Ectodermal cell (in vitro differentiated cells): ENCODE measurements at regions not wholly inside any gene's neighbourhood (a gene's known extent, or its start where the extent isn't known, plus 50 kb on each side); places are given as distances from the start of the nearest gene placed in this dataset.

ENCODE experiments used
- H3K27ac ChIP-seq: 2 replicates; pipeline ENCODE4 v1.7.0; 2013; ENCODE audit warnings: mild to moderate bottlenecking, low read depth, low read length; ENCODE audit not compliant: insufficient read depth, poor library complexity, severe bottlenecking
- H3K27me3 ChIP-seq: 2 replicates; pipeline ENCODE4 v1.7.0; 2013; ENCODE audit warnings: mild to moderate bottlenecking, low read length; ENCODE audit not compliant: insufficient read depth, control insufficient read depth, poor library complexity, severe bottlenecking
- H3K36me3 ChIP-seq: one replicate; pipeline ENCODE4 v1.7.0; 2013; ENCODE audit warnings: low read length; ENCODE audit not compliant: control insufficient read depth, insufficient read depth
- H3K4me1 ChIP-seq: one replicate; pipeline ENCODE4 v1.7.0; 2013; ENCODE audit warnings: low read length; ENCODE audit not compliant: control insufficient read depth, insufficient read depth
- H3K4me3 ChIP-seq: 2 replicates; pipeline ENCODE4 v1.7.0; 2013; ENCODE audit warnings: low read depth, low read length, control low read depth; ENCODE audit not compliant: insufficient read depth
- H3K9me3 ChIP-seq: 2 replicates; pipeline ENCODE4 v1.7.0; 2013; ENCODE audit warnings: mild to moderate bottlenecking, low read length, moderate library complexity; ENCODE audit not compliant: control insufficient read depth
- WGBS, 2 experiments: methylation state at CpG; one replicate each; pipeline ENCODE4 v1.1.7; 2013; ENCODE audit warnings: missing lambda C conversion rate in 2 of 2; 5-methylcytosine and 5-hydroxymethylcytosine counted together

DNA sequence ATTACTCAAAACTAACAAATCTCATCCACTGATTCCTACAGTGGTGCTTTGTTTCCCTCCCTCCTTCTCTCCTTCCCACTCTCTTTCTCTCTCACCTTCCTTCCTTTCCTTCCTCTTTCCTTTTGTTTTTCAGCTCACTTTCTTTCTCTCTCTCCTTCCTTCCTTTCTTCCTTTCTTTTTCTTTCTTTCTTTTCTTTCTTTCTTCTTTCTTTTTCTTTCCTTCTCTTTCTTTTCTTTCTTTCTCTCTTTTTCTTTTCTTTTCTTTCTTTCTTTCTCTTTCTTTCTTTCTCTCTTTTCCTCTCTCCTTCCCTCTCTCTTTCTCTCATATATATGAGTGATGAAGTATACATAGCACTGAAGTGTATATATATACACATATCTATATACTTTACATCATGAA is 241.4 kb downstream of the CENPW start:
- H3K27me3 ChIP-seq: no peaks in the 10 kb centered on the region
- no peak overlapping the region for H3K27ac ChIP-seq
- no peak overlapping the region for H3K4me3 ChIP-seq
- no peaks in the 10 kb centered on the region for H3K9me3 ChIP-seq
- H3K36me3 ChIP-seq: no peaks in the 10 kb centered on the region
- H3K4me1 ChIP-seq: no peaks in the 10 kb centered on the region

DNA sequence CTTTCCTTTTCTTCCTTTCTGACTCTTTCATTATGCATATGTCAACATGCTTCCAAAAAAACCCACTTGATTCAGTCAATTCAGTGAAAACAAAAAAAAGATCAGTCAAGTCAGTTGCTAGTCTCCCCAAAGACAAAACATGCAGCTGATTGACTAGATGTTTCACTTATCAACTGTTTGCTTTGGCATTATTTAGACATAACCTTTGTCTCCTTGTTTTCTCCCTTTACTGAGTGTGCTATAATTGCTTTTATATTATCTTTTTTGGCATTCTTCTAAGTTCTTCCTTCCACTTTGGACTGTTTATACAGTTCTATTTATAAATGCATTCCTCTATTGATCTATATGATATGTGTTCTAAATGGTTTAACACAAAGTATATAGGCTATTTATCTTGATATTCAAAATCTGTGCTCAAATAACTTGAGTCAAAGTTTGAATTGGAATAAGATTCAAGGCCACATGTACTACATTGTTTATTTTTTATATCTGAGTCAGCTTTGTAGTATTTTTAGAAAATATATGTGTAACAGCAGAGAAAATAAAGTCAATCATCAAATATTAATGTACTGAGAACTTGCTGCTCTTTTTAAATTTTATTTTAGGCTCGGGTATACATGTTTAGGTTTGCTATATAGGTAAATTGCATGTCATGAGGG is 260.5 kb downstream of the CENPW start:
- WGBS, 2 experiments: 83 to 100% methylated on average over 1 of the region's 1 CpG
- Histone ChIP-seq H3K27me3 (no peaks in the 10 kb centered on the region), H3K4me1 (no peaks in the 10 kb centered on the region), H3K27ac (no peak overlapping the region), H3K4me3 (no peak overlapping the region), H3K9me3 (peaks cover 2% of the 10 kb centered on the region), H3K36me3 (no peaks in the 10 kb centered on the region)

DNA sequence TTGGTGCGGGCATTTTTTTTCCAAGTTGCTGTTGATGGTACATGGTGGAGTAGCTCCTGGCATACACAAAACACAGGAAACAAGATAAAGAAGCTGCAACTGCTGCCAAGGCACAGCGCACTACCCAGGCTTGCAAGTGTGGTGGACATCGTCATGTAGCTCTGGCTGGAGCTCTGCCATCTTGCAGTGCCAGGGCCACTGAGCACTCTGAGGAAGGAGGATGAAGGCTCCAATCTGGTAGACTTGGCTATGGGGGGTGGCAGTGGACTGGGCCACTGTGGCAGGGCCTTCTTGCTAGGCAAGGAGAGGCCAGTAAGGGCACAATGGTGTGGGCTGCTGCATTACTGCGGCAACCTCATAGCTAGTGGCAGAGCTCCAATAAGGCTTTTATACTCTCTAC is 263.5 kb downstream of the CENPW start:
- no peaks in the 10 kb centered on the region for H3K4me1 ChIP-seq
- H3K36me3 ChIP-seq: no peaks in the 10 kb centered on the region
- no peaks in the 10 kb centered on the region for H3K27me3 ChIP-seq
- 95 to 96% methylated on average over 4 of the region's 4 CpGs for WGBS, 2 experiments
- peaks cover 2% of the 10 kb centered on the region for H3K9me3 ChIP-seq
- no peak overlapping the region for H3K4me3 ChIP-seq
- no peak overlapping the region for H3K27ac ChIP-seq

DNA sequence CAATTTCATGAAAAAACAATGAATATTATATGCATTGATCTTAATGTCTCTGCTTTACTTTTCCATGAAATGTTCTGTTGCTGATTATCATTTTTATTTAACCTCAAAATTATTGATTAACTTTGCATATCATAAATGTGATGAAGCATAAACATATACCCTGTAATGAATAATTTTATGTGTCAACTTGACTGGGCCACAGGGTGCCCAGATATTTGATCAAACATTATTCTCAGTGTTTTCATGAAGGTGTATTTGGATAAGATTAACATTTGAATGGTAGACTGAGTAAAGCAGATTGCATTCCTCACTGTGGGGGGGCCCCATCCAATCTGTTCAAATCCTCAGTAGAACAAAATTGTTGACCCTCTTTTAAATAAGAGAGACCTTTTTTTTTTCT is 265.2 kb downstream of the CENPW start:
- H3K27ac ChIP-seq: no peak overlapping the region
- H3K36me3 ChIP-seq: no peaks in the 10 kb centered on the region
- no peaks in the 10 kb centered on the region for H3K27me3 ChIP-seq
- no peaks in the 10 kb centered on the region for H3K9me3 ChIP-seq
- no peak overlapping the region for H3K4me3 ChIP-seq
- H3K4me1 ChIP-seq: no peaks in the 10 kb centered on the region

DNA sequence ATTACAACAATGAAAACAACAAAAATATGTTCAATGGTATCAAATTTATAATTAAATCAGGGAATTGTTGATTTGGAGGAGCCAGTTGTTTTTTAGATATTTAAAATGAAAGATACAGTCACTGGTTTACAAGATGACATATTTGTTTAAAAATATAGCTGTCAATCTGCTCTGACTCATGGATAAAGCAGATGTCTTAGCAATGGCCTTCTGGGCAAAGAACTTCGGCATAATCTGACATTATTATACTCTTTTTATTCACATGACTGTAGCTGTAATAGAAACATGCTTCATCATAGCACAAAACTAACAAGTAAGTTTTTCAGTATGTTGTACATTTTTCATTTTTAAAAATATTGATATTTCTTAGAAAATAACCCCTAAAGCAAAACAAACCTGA is 267.4 kb downstream of the CENPW start:
- WGBS, 2 experiments: 100% methylated on average over 1 of the region's 1 CpG
- Histone ChIP-seq H3K27ac (no peak overlapping the region), H3K36me3 (no peaks in the 10 kb centered on the region), H3K4me3 (no peak overlapping the region), H3K9me3 (no peaks in the 10 kb centered on the region), H3K27me3 (no peaks in the 10 kb centered on the region), H3K4me1 (no peaks in the 10 kb centered on the region)

DNA sequence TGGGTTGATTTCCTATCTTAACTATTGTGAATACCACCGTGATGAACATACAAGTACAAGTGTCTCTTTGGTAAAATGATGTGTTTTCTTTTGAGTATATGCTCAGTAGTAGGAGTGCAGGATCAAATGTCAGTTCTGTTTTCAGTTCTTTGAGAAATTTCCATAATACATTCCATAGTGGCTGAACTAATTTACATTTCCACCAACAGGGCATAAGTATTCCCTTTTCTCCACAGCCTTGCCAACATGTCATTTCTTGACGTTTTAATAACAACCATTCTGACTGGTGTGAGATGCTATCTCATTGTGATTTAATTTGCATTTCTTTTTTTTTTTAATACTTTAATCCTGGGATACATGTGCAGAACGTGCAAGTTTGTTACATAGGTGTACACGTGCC is 268.8 kb downstream of the CENPW start:
- Histone ChIP-seq H3K4me3 (no peak overlapping the region), H3K4me1 (no peaks in the 10 kb centered on the region), H3K9me3 (peaks cover 2% of the 10 kb centered on the region), H3K27me3 (no peaks in the 10 kb centered on the region), H3K36me3 (no peaks in the 10 kb centered on the region), H3K27ac (no peak overlapping the region)
- 96 to 100% methylated on average over 4 of the region's 4 CpGs for WGBS, 2 experiments

DNA sequence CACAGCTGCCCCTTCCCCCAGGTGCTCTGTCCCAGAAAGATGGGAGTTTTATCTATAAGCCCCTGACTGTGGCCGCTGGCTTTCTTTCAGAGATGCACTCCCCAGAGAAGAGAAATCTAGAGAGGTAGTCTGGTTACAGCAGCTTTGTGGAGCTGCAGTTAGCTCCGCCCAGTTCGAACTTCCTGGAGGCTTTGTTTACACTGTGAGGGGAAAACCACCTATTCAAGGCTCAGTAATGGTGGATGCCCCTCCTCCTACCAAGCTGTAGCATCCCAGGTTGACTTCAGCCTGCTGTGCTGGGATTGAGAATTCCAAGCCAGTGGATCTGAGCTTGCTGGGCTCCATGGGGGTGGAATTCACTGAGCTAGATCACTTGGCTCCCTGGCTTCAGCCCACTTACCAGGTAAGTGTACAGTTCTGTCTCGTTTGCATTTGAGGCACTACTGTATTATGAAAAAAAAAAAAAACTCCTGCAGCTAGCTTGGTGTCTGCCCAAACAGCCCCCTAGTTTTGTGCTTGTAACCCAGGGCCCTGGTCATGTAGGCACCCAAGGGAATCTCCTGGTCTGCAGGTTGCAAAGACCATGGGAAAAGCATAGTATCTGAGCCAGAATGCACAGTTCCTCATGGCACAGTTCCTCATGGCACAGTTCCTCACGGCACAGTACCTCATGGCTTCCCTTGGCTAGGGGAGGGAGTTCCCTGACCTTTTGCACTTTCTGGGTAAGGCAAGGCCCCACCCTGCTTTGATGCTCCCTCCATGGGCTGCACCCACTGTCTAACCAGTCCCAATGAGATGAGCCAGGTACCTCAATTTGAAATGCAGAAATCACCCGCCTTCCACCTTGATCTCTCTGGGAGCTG is 275.0 kb downstream of the CENPW start:
- no peak overlapping the region for H3K27ac ChIP-seq
- H3K4me3 ChIP-seq: no peak overlapping the region
- peaks cover 2% of the 10 kb centered on the region for H3K9me3 ChIP-seq
- no peaks in the 10 kb centered on the region for H3K36me3 ChIP-seq
- 81 to 85% methylated on average over 6 of the region's 6 CpGs for WGBS, 2 experiments
- no peaks in the 10 kb centered on the region for H3K4me1 ChIP-seq
- no peaks in the 10 kb centered on the region for H3K27me3 ChIP-seq

DNA sequence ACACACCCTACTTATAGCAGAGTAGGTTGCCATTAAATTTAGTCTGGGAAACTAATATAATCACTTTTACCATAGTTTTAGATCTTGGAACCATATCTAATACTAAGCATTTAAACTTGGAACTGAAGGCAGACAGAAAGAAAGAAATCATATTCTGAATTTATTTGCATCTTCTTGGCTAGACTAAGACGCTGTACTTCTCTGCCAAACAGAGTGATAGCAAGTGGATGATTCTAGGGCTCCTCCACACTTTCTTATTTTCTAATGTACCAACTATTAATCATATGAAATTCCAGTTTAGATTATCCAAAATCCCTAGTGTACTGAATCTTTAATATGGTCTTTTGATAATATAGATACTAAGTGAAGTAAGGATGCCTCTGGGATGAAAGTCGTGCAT is 277.0 kb downstream of the CENPW start:
- no peak overlapping the region for H3K27ac ChIP-seq
- no peaks in the 10 kb centered on the region for H3K4me1 ChIP-seq
- no peaks in the 10 kb centered on the region for H3K27me3 ChIP-seq
- 83 to 92% methylated on average over 2 of the region's 2 CpGs for WGBS, 2 experiments
- peaks cover 2% of the 10 kb centered on the region for H3K9me3 ChIP-seq
- H3K4me3 ChIP-seq: no peak overlapping the region
- no peaks in the 10 kb centered on the region for H3K36me3 ChIP-seq

DNA sequence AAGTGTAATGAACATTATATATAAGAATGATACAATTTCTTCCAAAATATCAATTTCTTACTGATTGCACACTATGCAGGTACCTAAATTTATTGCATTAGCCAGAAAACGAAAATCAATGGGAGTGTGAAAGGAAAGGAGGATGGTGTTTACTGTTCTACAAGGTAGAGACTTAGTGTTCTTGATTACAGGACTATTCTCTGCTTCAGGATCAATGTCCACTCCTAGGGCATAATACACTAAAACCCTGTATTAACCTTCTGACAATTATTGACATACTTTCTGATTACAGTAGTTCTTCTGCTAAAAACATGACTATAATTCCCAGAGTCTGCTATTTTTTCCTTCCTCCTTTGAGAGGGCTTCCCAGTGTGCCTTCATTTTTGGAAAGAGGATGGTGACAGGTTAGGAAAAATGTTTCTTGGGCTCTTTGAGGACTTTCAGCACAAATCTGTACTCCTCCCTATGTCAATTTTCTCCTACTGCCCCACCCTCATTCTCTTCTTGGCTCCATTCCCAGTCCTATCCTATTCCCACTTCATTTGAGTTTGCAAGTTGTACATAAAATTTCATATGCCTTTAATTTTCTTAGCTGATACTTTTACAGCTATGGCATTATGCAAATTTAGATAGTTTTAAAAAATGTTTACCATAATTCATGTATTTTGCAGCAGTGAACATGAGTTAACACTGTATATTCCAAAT is 278.9 kb downstream of the CENPW start:
- Histone ChIP-seq H3K36me3 (no peaks in the 10 kb centered on the region), H3K4me1 (no peaks in the 10 kb centered on the region), H3K27me3 (no peaks in the 10 kb centered on the region), H3K9me3 (no peaks in the 10 kb centered on the region), H3K4me3 (no peak overlapping the region), H3K27ac (no peak overlapping the region)
- 89% methylated on average over 1 of the region's 1 CpG; no CpG with 5 or more reads in 1 of the 2 experiments for whole genome bisulfite sequencing, 2 experiments

DNA sequence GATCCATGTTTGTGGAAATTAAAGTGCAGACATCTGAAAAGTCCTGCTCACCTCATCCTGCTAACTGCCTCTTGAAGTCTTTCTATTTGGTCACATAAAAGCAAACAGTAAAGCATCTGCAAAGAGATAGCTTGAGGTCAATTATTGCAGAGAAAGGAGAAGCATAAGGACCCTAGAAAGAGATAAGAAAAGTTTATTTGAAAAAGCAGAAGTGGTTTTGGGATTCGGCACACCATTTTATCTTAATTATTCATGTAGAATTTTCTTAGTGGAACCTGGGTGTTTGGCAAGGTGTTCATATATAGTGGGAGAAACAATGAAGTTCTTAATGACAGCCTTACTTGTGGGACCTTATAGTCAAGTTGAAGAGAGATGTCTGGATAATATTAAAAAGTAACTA is 280.8 kb downstream of the CENPW start:
- H3K36me3 ChIP-seq: no peaks in the 10 kb centered on the region
- no peaks in the 10 kb centered on the region for H3K27me3 ChIP-seq
- WGBS, 2 experiments: 86% methylated on average over 1 of the region's 1 CpG; no CpG with 5 or more reads in 1 of the 2 experiments
- H3K27ac ChIP-seq: no peak overlapping the region
- no peak overlapping the region for H3K4me3 ChIP-seq
- H3K4me1 ChIP-seq: no peaks in the 10 kb centered on the region
- H3K9me3 ChIP-seq: no peaks in the 10 kb centered on the region
